Fibroblast of the conjunctiva (primary cell): ENCODE measurements at regions not wholly inside any gene's neighbourhood (a gene's known extent, or its start where the extent isn't known, plus 50 kb on each side); places are given as distances from the start of the nearest gene placed in this dataset.
"Not testable (repeated sequence)": the region's sequence is repeated elsewhere in the genome, so short reads cannot be mapped to it uniquely, and the experiment has no call there.

Experiments used
- DNase-seq: peaks from one replicate; pipeline ENCODE4 v3.0.0-alpha.2; 2010; ENCODE audit warnings: low read depth

- no peak for DNase-seq
These were observed 167.9 kb upstream of the NTF3 start for GRCh38 chr12:5264006-5264405.

DNA sequence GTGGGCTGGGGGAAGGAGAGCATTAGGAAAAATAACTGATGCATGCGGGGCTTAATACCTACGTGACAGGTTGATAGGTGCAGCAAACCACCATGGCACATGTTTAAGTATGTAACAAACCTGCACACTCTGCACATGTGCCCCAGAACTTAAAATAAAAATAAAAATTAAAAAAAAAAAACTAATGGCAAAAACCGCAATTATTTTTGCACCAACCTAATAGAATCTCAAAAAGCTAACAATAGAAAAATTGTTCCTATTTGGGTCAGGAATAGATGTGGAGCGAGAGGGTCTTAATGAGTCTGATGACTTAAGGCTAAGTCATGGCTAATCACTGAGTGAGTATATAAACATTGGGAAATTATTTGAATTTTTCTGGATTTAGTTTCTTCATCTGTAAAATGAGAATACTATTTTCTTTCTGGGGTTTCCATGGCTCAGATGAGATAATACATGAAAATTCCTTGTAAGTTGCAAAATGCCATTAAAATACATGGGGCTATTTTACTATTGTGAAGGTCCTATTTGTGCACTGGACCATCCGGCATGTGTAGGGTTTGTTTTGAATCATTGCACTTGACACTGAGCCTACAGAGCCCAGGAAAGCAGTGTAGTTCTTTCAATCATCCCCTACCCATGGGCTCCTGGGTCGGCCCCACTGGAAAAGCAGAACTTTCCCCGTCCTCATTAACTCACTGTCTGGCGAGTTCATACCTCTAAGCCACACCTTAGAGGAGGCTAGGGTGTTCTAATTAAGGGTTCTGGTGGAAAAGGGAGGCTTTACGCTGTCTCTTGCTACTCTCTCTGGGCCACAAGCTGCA, 164.1 kb upstream of the NTF3 start:
- no peak for DNase-seq

- no peak for DNase-seq
These were observed 163.3 kb upstream of the NTF3 start for GRCh38 chr12:5268424-5269210.

DNA sequence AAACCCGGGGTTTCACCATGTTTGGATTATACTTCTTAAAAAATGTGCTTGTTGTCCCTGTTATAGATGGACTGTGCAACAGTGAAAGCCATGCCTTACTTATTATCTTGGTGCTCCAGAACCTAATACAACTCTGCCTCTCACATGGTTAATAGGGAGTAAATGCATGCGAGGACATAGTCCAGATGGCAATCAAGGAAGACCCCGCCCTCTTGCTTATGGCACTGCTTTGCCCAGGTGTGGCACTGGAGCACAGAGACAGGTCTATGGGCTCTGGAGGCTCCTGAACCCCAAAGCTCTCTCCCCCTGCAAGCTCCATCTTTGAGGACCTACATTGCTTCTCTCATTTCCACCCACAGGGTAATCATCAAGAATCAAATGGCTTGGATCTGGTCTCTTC, 162.1 kb upstream of the NTF3 start:
- DNase-seq = no peak

GRCh38 chr12:5272018-5272785, 159.7 kb upstream of the NTF3 start:
- DNase-seq = no peak

GRCh38 chr12:5273709-5274108, 158.2 kb upstream of the NTF3 start:
- no peak for DNase-seq

- no peak for DNase-seq
These were observed 155.5 kb upstream of the NTF3 start for GRCh38 chr12:5276327-5276880.

GRCh38 chr12:5280086-5280485, 151.8 kb upstream of the NTF3 start:
- no peak for DNase-seq

GRCh38 chr12:5290368-5290767, 141.5 kb upstream of the NTF3 start:
- not testable (repeated sequence) for DNase-seq

DNA sequence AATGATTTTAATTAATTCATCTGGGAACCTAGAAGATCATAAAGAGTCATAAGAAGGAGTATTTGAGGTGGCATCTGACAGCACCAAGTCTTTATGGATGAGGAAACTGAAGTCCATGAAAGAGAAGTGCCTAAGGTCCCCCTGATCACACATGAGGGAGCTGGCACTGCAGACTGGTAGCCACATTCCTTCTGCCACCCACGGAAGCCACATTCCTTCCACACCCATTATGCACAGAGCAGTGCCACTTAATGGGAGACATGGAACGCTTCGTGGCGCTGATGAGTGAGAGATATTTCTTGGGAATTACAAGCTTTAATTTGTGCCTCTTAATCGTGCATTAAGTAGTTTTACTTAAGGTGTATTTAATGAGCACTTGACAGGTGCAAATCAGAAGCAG, 139.3 kb upstream of the NTF3 start:
- no peak for DNase-seq

GRCh38 chr12:5293773-5294172, 138.1 kb upstream of the NTF3 start:
- no peak for DNase-seq

DNA sequence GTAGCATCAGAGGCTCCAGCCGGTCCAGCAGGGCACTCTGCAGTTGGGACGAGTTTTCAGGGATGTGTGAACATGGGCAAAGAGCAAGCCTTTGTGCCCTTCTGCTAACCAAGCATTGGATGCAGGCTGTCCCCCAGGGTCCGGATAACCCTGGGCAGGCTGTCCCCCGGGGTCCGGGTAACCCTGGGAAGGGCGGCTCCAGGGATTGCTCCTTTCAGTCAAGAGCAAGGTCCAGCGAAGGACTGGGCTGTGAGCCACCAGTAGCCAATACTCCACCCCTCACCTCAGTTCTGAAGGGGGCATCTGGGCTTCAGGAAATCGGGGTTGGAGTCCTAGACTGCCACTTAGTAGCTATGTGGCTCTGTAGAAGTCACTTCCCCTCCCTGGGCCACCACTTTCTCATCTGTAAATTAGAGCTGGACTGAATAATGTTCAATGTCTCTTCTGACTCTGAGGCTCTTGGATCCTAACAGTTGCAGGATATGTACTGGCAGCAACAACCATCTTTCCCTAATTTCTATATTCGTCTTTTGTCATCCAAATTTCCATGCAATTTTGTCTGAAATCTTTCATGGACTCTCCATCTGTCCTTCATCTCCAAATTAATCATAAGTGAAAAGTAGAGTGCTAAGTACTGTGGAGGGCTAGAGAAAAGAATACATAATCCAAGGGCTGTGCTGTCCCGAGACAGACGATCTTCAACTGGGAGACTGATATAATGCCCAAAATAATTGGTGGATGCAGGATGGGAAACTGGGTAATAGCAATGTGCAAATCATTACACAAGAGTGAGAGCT, 137.4 kb upstream of the NTF3 start:
- DNase-seq = no peak

DNA sequence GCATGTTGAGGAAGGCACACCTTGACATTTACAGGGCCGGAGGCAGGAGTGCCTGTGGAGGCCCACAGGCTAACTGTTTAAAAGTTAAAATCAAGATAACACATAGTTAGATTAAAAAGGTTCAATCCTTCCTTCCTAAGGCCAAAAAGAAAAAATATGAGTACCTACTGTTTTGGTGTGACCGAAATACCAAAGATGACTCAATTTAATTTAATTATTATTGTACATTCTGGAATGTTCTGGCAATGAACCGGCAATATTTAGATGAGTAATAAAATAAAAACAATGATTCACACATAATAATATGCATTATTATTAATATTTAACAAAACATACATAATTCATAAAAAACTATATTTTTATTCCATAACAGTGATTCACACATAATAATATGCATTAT, 136.8 kb upstream of the NTF3 start:
- no peak for DNase-seq

- no peak for DNase-seq
These were observed 135.9 kb upstream of the NTF3 start for GRCh38 chr12:5295996-5296395.

GRCh38 chr12:5301539-5301938, 130.4 kb upstream of the NTF3 start:
- DNase-seq = no peak

DNA sequence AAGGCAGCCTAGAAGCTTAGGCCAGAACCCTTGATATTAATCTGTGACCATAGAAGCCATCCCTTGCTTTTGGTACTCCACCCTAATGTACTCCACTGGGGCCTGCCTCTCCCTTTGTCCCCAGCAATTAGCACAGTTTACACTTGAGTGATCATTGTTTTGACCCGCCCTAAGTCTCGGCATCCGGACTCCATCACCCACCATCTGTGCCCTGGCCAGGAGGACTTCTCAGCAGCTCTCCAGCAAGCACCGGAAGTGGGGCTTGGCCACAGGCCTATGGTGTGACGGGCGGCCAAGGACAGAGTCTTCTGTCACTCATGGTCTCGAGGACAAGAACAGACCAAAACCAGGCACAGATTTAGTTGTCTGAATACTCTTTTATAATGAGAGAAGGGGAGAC, 126.5 kb upstream of the NTF3 start:
- no peak for DNase-seq

DNA sequence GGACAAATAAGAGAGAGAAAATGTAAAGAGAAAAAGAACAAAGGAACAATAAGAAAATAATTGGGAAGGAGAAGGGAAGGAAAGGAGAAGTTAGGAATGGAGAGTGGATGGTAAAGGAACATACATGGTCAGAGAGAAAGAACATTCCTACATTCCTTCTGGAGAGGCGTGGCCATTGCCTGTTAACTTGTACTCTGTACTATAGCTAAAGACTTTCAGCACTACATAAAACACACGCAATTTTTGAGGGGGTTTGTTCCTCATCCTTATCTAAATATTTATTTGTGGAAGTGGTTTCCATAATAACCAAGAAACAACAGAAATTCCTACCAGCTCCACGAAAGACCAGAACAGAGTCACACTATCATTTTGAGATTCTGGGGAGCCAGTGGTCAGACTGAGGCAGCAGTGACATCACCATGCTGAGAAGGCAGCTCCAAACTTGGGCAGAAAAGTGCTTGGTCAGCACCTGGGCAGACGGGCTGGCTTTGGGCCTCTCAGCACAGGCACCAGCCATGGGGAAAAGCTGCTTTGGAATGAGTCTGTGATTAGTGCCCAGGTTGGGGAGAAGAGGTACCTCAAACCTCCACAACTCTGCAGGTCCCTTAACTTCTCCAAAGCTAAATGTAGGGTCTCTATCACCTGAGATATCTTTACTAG, 125.9 kb upstream of the NTF3 start:
- no peak for DNase-seq

DNA sequence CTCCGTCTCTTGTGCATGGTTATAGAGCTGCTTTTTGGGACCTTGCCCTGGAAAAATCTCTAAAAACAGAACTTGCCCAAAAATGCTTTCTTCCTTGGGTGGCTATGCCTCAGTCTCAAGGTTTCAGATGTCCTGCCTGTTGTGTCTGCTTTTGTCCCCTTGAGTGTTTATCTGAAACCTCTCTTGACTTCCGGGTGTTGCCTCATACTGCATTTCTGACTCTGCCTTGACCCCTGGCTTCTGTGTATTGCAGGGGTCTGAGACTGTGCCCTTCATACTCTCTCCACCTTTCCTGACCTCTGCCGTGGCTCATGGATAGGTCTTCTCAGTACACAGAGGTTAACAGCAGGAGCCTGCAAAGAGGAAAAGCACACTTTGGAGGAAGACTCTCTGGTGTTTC, 124.8 kb upstream of the NTF3 start:
- DNase-seq = no peak

DNA sequence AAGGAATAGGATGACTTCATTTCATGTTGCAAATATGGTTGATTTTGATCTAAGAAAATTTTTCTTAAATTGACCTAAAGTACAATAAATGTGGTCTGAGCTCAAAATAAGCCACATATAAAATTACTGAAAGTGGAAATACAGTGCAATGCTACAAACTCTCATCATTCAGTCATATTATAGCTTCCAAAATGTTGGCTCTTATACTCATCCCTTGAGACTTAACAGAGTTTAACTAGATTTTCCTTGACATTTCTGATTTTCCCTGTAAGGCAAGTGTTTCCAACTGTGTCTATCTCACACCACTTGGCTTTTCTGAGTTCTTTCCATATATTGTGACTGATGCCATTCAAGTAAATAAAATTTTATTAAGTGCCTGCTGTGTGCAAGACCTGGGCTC, 123.7 kb upstream of the NTF3 start:
- DNase-seq = no peak

DNA sequence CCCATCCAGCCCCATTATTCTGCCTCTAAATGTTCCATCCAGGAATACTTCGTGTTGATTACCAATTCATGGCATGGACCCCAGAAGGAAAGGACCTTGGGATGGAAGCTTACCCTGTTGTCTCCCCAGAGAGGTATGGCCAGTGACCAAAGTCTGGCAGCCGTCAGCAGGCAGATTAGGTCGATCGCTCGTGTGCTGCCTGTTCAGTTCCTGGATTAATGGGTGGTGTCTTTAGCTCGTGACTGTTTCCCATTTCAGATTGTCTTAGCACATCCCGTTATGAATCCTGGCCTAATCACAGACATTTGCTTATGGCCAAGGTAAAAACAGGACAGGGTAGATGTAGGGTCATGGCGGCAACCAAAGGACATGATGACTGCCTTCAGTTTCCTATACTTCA, 122.9 kb upstream of the NTF3 start:
- DNase-seq = no peak

- no peak for DNase-seq
These were observed 122.3 kb upstream of the NTF3 start for GRCh38 chr12:5309654-5310053.
